HCT116 (cell line): ENCODE measurements at regions not wholly inside any gene's neighbourhood (a gene's known extent, or its start where the extent isn't known, plus 50 kb on each side); places are given as distances from the start of the nearest gene placed in this dataset.

Experiments
- ATAC-seq: fragments of 200-7000 bp; cut with Tn5 transposase; 2 replicates; pipeline ENCODE4 v1.9.1; 2020; ENCODE audit warnings: mild to moderate bottlenecking, moderate library complexity
- BruUV-seq: library from RNA; stranded (reverse); fragments of 400-500 nt; replicated peaks from 2 replicates; lab custom pipeline; 2021; lab: Mats Ljungman, UMichigan
- CTCF ChIA-PET: fragments of 300-600 bp; sonication (Branson Sonifier 250); formaldehyde crosslinking; loops from one replicate; lab custom pipeline; 2021; ENCODE audit warnings: antibody characterized with exemption; lab: Charles Lee
- POLR2A ChIA-PET: fragments of 300-600, 350-600 bp; sonication (Branson Sonifier 250); formaldehyde crosslinking; loops from one replicate; lab custom pipeline; 2021; ENCODE audit warnings: antibody characterized with exemption; lab: Charles Lee
- RAD21 ChIA-PET, 2 experiments: fragments of 300-600 bp; sonication (Branson Sonifier 250); formaldehyde crosslinking; loops; one replicate each; lab custom pipeline; 2023; ENCODE audit warnings: low total read pairs in 2 of 2; ENCODE audit not compliant: uncharacterized antibody in 2 of 2, unreplicated experiment in 2 of 2, low non-redundant PET in 1 of 2; lab: Charles Lee
- DNase-seq: peaks from one replicate; pipeline ENCODE4 v3.0.0-alpha.2; 2010; ENCODE audit warnings: low read depth, low spot score
- H2AFZ ChIP-seq: fragments of 200-600 bp; shearing (Covaris generic), sonication (generic); 2 replicates; pipeline ENCODE4 v1.6.1; 2017; ENCODE audit warnings: low read depth, mixed run types, mixed read lengths, antibody characterized with exemption, low read length; ENCODE audit not compliant: poor library complexity, severe bottlenecking
- H3K27ac ChIP-seq: 2 replicates; pipeline ENCODE4 v1.5.1; 2012; ENCODE audit warnings: low read depth, low read length
- H3K27me3 ChIP-seq: fragments of 200-600 bp; sonication (generic); 2 replicates; pipeline ENCODE4 v1.6.1; 2016; ENCODE audit warnings: mixed run types, low read length, mixed read lengths; ENCODE audit not compliant: insufficient read depth
- H3K36me3 ChIP-seq, 2 experiments: fragments of 200-500 bp in 1 of 2; fragments of 200-600 bp in 1 of 2; sonication (Bioruptor generic) in 1 of 2; sonication (generic) in 1 of 2; 2 replicates each; pipeline versions ENCODE4 v1.5.1 to v1.6.1; 2014 to 2016; ENCODE audit warnings: low read length in 2 of 2, inconsistent platforms in 1 of 2, mixed read lengths in 1 of 2, mixed run types in 1 of 2; ENCODE audit not compliant: insufficient read depth in 2 of 2, control insufficient read depth in 1 of 2
- H3K4me1 ChIP-seq, 2 experiments: fragments of 200-600 bp in 1 of 2; sonication (generic) in 1 of 2; 2 replicates each; pipeline versions ENCODE4 v1.5.1 to v1.6.1; 2012 to 2017; ENCODE audit warnings: low read length in 2 of 2, inconsistent platforms in 1 of 2, mild to moderate bottlenecking in 1 of 2, mixed read lengths in 1 of 2, mixed run types in 1 of 2, moderate library complexity in 1 of 2; ENCODE audit not compliant: insufficient read depth in 2 of 2, control insufficient read depth in 1 of 2
- H3K4me2 ChIP-seq: fragments of 200-600 bp; sonication (generic); 2 replicates; pipeline ENCODE4 v1.6.1; 2017; ENCODE audit warnings: mixed run types, low read length, mixed read lengths
- H3K4me3 ChIP-seq, 2 experiments: fragments of 200-600 bp in 1 of 2; sonication (generic) in 1 of 2; replicated peaks in 1 of 2; 2 replicates each; pipeline ENCODE4 v1.5.1; 2011 to 2016; ENCODE audit warnings: low read length in 2 of 2, control low read depth in 1 of 2, low read depth in 1 of 2, mild to moderate bottlenecking in 1 of 2, mixed read lengths in 1 of 2, mixed run types in 1 of 2
- H3K79me2 ChIP-seq: fragments of 200-600 bp; sonication (generic); 2 replicates; pipeline ENCODE4 v1.6.1; 2017; ENCODE audit warnings: mild to moderate bottlenecking, mixed run types, low read length, moderate library complexity, mixed read lengths; ENCODE audit not compliant: insufficient read depth
- H3K9ac ChIP-seq: fragments of 200-600 bp; sonication (generic); 2 replicates; pipeline ENCODE4 v1.6.1; 2016; ENCODE audit warnings: low read length, mixed read lengths
- H3K9me2 ChIP-seq: fragments of 200-600 bp; sonication (generic), shearing (Covaris generic); 2 replicates; pipeline ENCODE4 v1.6.1; 2017; ENCODE audit warnings: mixed run types, mild to moderate bottlenecking, moderate library complexity; ENCODE audit not compliant: insufficient read depth
- H3K9me3 ChIP-seq, 2 experiments: fragments of 200-500 bp in 1 of 2; fragments of 200-600 bp in 1 of 2; sonication (Bioruptor generic) in 1 of 2; sonication (generic) in 1 of 2; 2 replicates each; pipeline ENCODE4 v1.6.1; 2014 to 2017; ENCODE audit warnings: low read length in 2 of 2, mixed read lengths in 2 of 2, inconsistent platforms in 1 of 2, low read depth in 1 of 2, mild to moderate bottlenecking in 1 of 2, mixed run types in 1 of 2, moderate library complexity in 1 of 2; ENCODE audit not compliant: control insufficient read depth in 1 of 2, insufficient read depth in 1 of 2
- H4K20me1 ChIP-seq: fragments of 200-600 bp; sonication (generic), shearing (Covaris generic); 2 replicates; pipeline ENCODE4 v1.6.1; 2017; ENCODE audit warnings: mixed run types, mild to moderate bottlenecking, moderate library complexity; ENCODE audit not compliant: insufficient read depth
- ATF3 ChIP-seq: IDR thresholded peaks from 2 replicates; pipeline ENCODE4 v1.6.1; 2012
- CTCF ChIP-seq, 3 experiments: fragments of 200-600 bp in 1 of 3; sonication (generic) in 1 of 3; IDR thresholded peaks in 2 of 3; conservative IDR thresholded peaks in 1 of 3; 2 replicates each; pipeline ENCODE4 v1.5.1; 2012 to 2017; ENCODE audit warnings: low read depth in 2 of 3, low read length in 2 of 3, antibody characterized with exemption in 1 of 3, borderline replicate concordance in 1 of 3, control low read depth in 1 of 3, mild to moderate bottlenecking in 1 of 3, mixed read lengths in 1 of 3, mixed run types in 1 of 3, moderate library complexity in 1 of 3; ENCODE audit not compliant: insufficient read depth in 1 of 3
- EGR1 ChIP-seq: IDR thresholded peaks from 2 replicates; pipeline ENCODE4 v1.6.1; 2012; ENCODE audit warnings: low read depth
- FOSL1 ChIP-seq: IDR thresholded peaks from 2 replicates; pipeline ENCODE4 v1.6.1; 2012; ENCODE audit warnings: low read depth
- MAX ChIP-seq: IDR thresholded peaks from 2 replicates; pipeline ENCODE4 v1.6.1; 2012
- POLR2AphosphoS5 ChIP-seq: IDR thresholded peaks from 2 replicates; pipeline ENCODE4 v1.6.1; 2011; ENCODE audit warnings: mild to moderate bottlenecking, low read depth, low read length, moderate library complexity
- SIN3A ChIP-seq: IDR thresholded peaks from 2 replicates; pipeline ENCODE4 v1.6.1; 2012; ENCODE audit warnings: low read depth
- TCF7L2 ChIP-seq: IDR thresholded peaks from 2 replicates; pipeline ENCODE4 v1.7.0; 2011; ENCODE audit warnings: borderline replicate concordance, inconsistent platforms; ENCODE audit not compliant: insufficient read depth, insufficient read length; ENCODE audit errors: extremely low read depth
- YY1 ChIP-seq: IDR thresholded peaks from 2 replicates; pipeline ENCODE4 v1.6.1; 2011; ENCODE audit warnings: low read length, low read depth, moderate library complexity, mild to moderate bottlenecking; ENCODE audit not compliant: insufficient replicate concordance; ENCODE audit errors: extremely low read depth
- ZFX ChIP-seq: fragments of 450-650 bp; IDR thresholded peaks from 2 replicates; pipeline ENCODE4 v1.6.1; 2017
- intact Hi-C: fragments of 100-400 bp; cut with micrococcal nuclease; formaldehyde crosslinking; loops from 2 replicates; pipeline ENCODE4 v1.10.0; 2022

DNA sequence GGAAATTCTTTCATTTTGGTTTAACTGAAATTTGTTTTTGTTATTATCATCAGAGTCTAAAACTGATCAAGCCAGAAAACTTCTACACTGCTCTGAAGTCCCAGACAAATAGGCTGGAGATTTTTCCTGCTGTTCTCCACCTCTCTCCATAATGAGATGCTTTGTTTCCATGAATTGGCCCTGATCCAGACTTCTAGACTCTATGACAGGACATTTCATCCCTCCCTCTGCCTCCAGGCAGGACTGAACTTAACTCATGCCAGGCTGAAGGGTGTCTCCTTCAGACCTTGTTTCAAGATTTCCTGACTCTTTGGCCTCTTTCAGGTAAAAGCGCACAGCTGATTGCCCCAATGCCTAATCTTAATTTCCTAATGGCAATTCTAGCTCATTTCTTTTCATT lies 69.1 kb upstream of the HOXC13 start:
- TF ChIP-seq FOSL1 (no peak), CTCF (IDR thresholded peaks at IDR 0.05 in 2 of 3, conservative IDR thresholded peaks at IDR 0.05 in 1 of 3; ENCODE audit: borderline replicate concordance in 1 of 3, insufficient read depth in 1 of 3, low read depth in 2 of 3, low read length in 2 of 3) (no peak), POLR2AphosphoS5 (no peak), ATF3 (no peak), MAX (no peak), YY1 (no peak), ZFX (no peak), EGR1 (no peak), SIN3A (no peak), TCF7L2 (no peak)
- TF ChIP-seq, all 23 proteins: peak for 0
- intact Hi-C loops = no loop called here
- Histone ChIP-seq H3K9me3 (no peaks in the 10 kb centered on the region), H3K9me2 (no peaks in the 10 kb centered on the region), H3K27ac (no peak overlapping the region), H3K4me2 (0 out of 2 replicates have a peak overlapping the region, but pooled peaks have one; percentile 60), H2AFZ (peak overlapping the region; percentile 84), H3K27me3 (no peaks in the 10 kb centered on the region), H3K4me1 (peaks cover 18 to 29% of the 10 kb centered on the region in 2 experiments), H3K9ac (no peak overlapping the region), H4K20me1 (no peaks in the 10 kb centered on the region), H3K79me2 (no peaks in the 10 kb centered on the region), H3K4me3 (no peak overlapping the region), H3K36me3 (no peaks in the 10 kb centered on the region)
- RAD21 ChIA-PET = no interaction called here
- no TSS peak for BruUV-seq
- CTCF ChIA-PET = interaction anchor here (1.2 kb wide), 1 partner anchor 112 kb away, joined by 3 read pairs; no protein-coding TSS in a partner anchor
- ATAC-seq (0 out of 2 replicates have a peak, but pooled peaks have one; percentile 29), DNase-seq (no peak)
- POLR2A ChIA-PET = interaction anchor here (0.8 kb wide), 1 partner anchor 9 kb away, joined by 4 read pairs; no protein-coding TSS in a partner anchor
